Panc1 (cell line): ENCODE measurements at regions not wholly inside any gene's neighbourhood (a gene's known extent, or its start where the extent isn't known, plus 50 kb on each side); places are given as distances from the start of the nearest gene placed in this dataset.

Source experiments
- ATAC-seq: fragments of 200-7000 bp; cut with Tn5 transposase; 2 replicates; pipeline ENCODE4 v1.9.1; 2020; ENCODE audit warnings: mild to moderate bottlenecking, moderate library complexity
- BruUV-seq: library from RNA; stranded (reverse); fragments of 400-500 nt; replicated peaks from 2 replicates; lab custom pipeline; 2021; lab: Mats Ljungman, UMichigan
- CTCF ChIA-PET: fragments of 300-600 bp; sonication (Branson Sonifier 250); formaldehyde crosslinking; loops from one replicate; lab custom pipeline; 2022; ENCODE audit warnings: antibody characterized with exemption; lab: Charles Lee
- POLR2A ChIA-PET: fragments of 300-600 bp; sonication (Branson Sonifier 250); formaldehyde crosslinking; loops from one replicate; lab custom pipeline; 2022; ENCODE audit warnings: antibody characterized with exemption; lab: Charles Lee
- DNase-seq: peaks from one replicate; pipeline ENCODE4 v3.0.0-alpha.2; 2010; ENCODE audit warnings: low read depth, low spot score
- H3K27ac ChIP-seq: 2 replicates; pipeline ENCODE4 v1.5.1; 2011; ENCODE audit warnings: mild to moderate bottlenecking, low read length, inconsistent platforms
- H3K27me3 ChIP-seq: fragments of 200-500 bp; sonication (Bioruptor generic); 2 replicates; pipeline ENCODE4 v1.6.0; 2014; ENCODE audit warnings: low read length, inconsistent platforms; ENCODE audit not compliant: control insufficient read depth, insufficient read depth
- H3K36me3 ChIP-seq: fragments of 200-500 bp; sonication (Bioruptor generic); 2 replicates; pipeline ENCODE4 v1.5.1; 2014; ENCODE audit warnings: inconsistent platforms, mild to moderate bottlenecking, low read length, moderate library complexity; ENCODE audit not compliant: control insufficient read depth, insufficient read depth
- H3K4me1 ChIP-seq: 2 replicates; pipeline ENCODE4 v1.5.1; 2011; ENCODE audit warnings: inconsistent platforms, mild to moderate bottlenecking, low read length, moderate library complexity; ENCODE audit not compliant: control insufficient read depth, insufficient read depth
- H3K4me3 ChIP-seq, 2 experiments: 2 replicates each; pipeline ENCODE4 v1.5.1; 2011 to 2012; ENCODE audit warnings: low read depth in 2 of 2, low read length in 2 of 2, mild to moderate bottlenecking in 2 of 2, inconsistent platforms in 1 of 2, moderate library complexity in 1 of 2
- H3K9me3 ChIP-seq: fragments of 200-500 bp; sonication (Bioruptor generic); 2 replicates; pipeline ENCODE4 v1.5.1; 2014; ENCODE audit warnings: low read depth, mild to moderate bottlenecking, inconsistent platforms, low read length, moderate library complexity; ENCODE audit not compliant: control insufficient read depth, insufficient read depth
- CTCF ChIP-seq: fragments of 450-650 bp; IDR thresholded peaks from 2 replicates; pipeline ENCODE4 v1.5.1; 2017; ENCODE audit warnings: mild to moderate bottlenecking
- POLR2AphosphoS5 ChIP-seq: IDR thresholded peaks from 2 replicates; pipeline ENCODE4 v1.6.1; 2012; ENCODE audit warnings: mild to moderate bottlenecking, low read depth, low read length, moderate library complexity
- REST ChIP-seq, 2 experiments: IDR thresholded peaks; 2 replicates each; pipeline ENCODE4 v1.6.1; 2011 to 2012; ENCODE audit warnings: low read depth in 2 of 2, control low read depth in 1 of 2, low read length in 1 of 2, mild to moderate bottlenecking in 1 of 2, moderate library complexity in 1 of 2; ENCODE audit not compliant: insufficient read depth in 1 of 2
- SIN3A ChIP-seq: IDR thresholded peaks from 2 replicates; pipeline ENCODE4 v1.6.1; 2012; ENCODE audit warnings: low read depth, mild to moderate bottlenecking, low read length, moderate library complexity, borderline replicate concordance; ENCODE audit not compliant: insufficient read depth
- TCF7L2 ChIP-seq: IDR thresholded peaks from 2 replicates; pipeline ENCODE4 v1.6.1; 2011; ENCODE audit warnings: mild to moderate bottlenecking, low read depth, low read length, inconsistent platforms
- in situ Hi-C: cut with HindIII; loops from 2 replicates; pipeline ENCODE4 v1.10.0; 2016; ENCODE audit warnings: low sequenced_read_pairs, low pct_unique_long_range_greater_than_20kb
- intact Hi-C: fragments of 100-400 bp; cut with micrococcal nuclease; formaldehyde crosslinking; loops from one replicate; pipeline ENCODE4 v1.10.0; 2022; ENCODE audit not compliant: unreplicated experiment

GRCh38 chr13:34031610-34032009 is 213.7 kb downstream of the RFC3 start:
- BruUV-seq, result no TSS peak
- in situ Hi-C loops, result no loop called here
- ATAC-seq (no peak), DNase-seq (no peak)
- no peak overlapping the region for H3K27ac ChIP-seq
- H3K4me3 ChIP-seq, result no peak overlapping the region
- intact Hi-C loops, result no loop called here
- TF ChIP-seq POLR2AphosphoS5 (no peak), SIN3A (no peak)
- H3K36me3 ChIP-seq, result no peaks in the 10 kb centered on the region
- H3K4me1 ChIP-seq, result no peaks in the 10 kb centered on the region
- H3K27me3 ChIP-seq, result no peaks in the 10 kb centered on the region
- H3K9me3 ChIP-seq, result no peaks in the 10 kb centered on the region
- ChIA-PET CTCF (no interaction called here), POLR2A (no interaction called here)

- H3K4me1 ChIP-seq, result no peaks in the 10 kb centered on the region
- DNase-seq (no peak), ATAC-seq (no peak)
- no peak for TF ChIP-seq REST (IDR thresholded peaks at IDR 0.05; ENCODE audit: insufficient read depth in 1 of 2, low read depth in 2 of 2, low read length in 1 of 2)
- TF ChIP-seq TCF7L2, result no peak
- no peak for TF ChIP-seq POLR2AphosphoS5
- TF ChIP-seq SIN3A, result no peak
- no peaks in the 10 kb centered on the region for H3K36me3 ChIP-seq
- intact Hi-C loops (no loop called here), in situ Hi-C loops (no loop called here)
- no peaks in the 10 kb centered on the region for H3K9me3 ChIP-seq
- H3K4me3 ChIP-seq, result no peak overlapping the region
- POLR2A ChIA-PET, result no interaction called here
- no peak overlapping the region for H3K27ac ChIP-seq
- no TSS peak for BruUV-seq
- CTCF ChIA-PET, result no interaction called here
- no peaks in the 10 kb centered on the region for H3K27me3 ChIP-seq
Measured at GRCh38 chr13:34034411-34034810, 216.5 kb downstream of the RFC3 start.

- ChIA-PET CTCF (no interaction called here), POLR2A (no interaction called here)
- no peaks in the 10 kb centered on the region for H3K4me1 ChIP-seq
- H3K4me3 ChIP-seq, result no peak overlapping the region
- no peak for TF ChIP-seq POLR2AphosphoS5
- no peak for TF ChIP-seq CTCF
- TF ChIP-seq SIN3A, result no peak
- no peak for TF ChIP-seq REST (IDR thresholded peaks at IDR 0.05; ENCODE audit: insufficient read depth in 1 of 2, low read depth in 2 of 2, low read length in 1 of 2)
- no peak for TF ChIP-seq TCF7L2
- no peaks in the 10 kb centered on the region for H3K27me3 ChIP-seq
- H3K27ac ChIP-seq, result no peak overlapping the region
- no TSS peak for BruUV-seq
- no peak for ATAC-seq
- in situ Hi-C loops, result no loop called here
- intact Hi-C loops, result no loop called here
- no peaks in the 10 kb centered on the region for H3K9me3 ChIP-seq
- no peaks in the 10 kb centered on the region for H3K36me3 ChIP-seq
- DNase-seq, result no peak
Measured at GRCh38 chr13:34035178-34035577, 217.2 kb downstream of the RFC3 start.
